WTC11 (cell line): ENCODE measurements at regions not wholly inside any gene's neighbourhood (a gene's known extent, or its start where the extent isn't known, plus 50 kb on each side); places are given as distances from the start of the nearest gene placed in this dataset.

Experiments
- CREB1 ChIP-seq: sonication (generic); formaldehyde crosslinking; IDR thresholded peaks from 2 replicates; pipeline ENCODE4 v1.8.0; 2023; ENCODE audit warnings: mild to moderate bottlenecking, missing genetic modification reagents
- FOXJ3 ChIP-seq: sonication (generic); formaldehyde crosslinking; IDR thresholded peaks from 2 replicates; pipeline ENCODE4 v1.9.0; 2021; ENCODE audit warnings: missing genetic modification reagents, mild to moderate bottlenecking, borderline replicate concordance
- NR1H2 ChIP-seq: sonication (generic); formaldehyde crosslinking; IDR thresholded peaks from 2 replicates; pipeline ENCODE4 v1.9.0; 2021; ENCODE audit warnings: mild to moderate bottlenecking, moderate library complexity, missing genetic modification reagents
- NR3C1 ChIP-seq: sonication (generic); formaldehyde crosslinking; conservative IDR thresholded peaks from 2 replicates; pipeline ENCODE4 v1.8.1; 2023; ENCODE audit warnings: low read depth, mild to moderate bottlenecking, missing genetic modification reagents
- RORB ChIP-seq: fragments of 250-450 bp; sonication (Bioruptor Pico); IDR thresholded peaks from 2 replicates; pipeline ENCODE4 v1.9.0; 2021; ENCODE audit warnings: mild to moderate bottlenecking
- SP1 ChIP-seq: sonication (generic); formaldehyde crosslinking; conservative IDR thresholded peaks from 2 replicates; pipeline ENCODE4 v1.8.1; 2022; ENCODE audit warnings: missing genetic modification reagents
- TF ChIP-seq, protein P1 (sequence below): fragments of 200-600 bp; IDR thresholded peaks from 2 replicates; pipeline ENCODE4 v1.8.0; 2022; ENCODE audit warnings: antibody characterized with exemption
- TF ChIP-seq, protein P2 (sequence below): sonication (generic); formaldehyde crosslinking; IDR thresholded peaks from 2 replicates; pipeline ENCODE4 v1.8.1; 2023; ENCODE audit warnings: mild to moderate bottlenecking, missing genetic modification reagents, moderate library complexity
- TF ChIP-seq, protein P3 (sequence below): sonication (generic); formaldehyde crosslinking; IDR thresholded peaks from 2 replicates; pipeline ENCODE4 v1.8.1; 2022; ENCODE audit warnings: low read depth, mild to moderate bottlenecking, moderate library complexity, missing genetic modification reagents, borderline replicate concordance

DNA sequence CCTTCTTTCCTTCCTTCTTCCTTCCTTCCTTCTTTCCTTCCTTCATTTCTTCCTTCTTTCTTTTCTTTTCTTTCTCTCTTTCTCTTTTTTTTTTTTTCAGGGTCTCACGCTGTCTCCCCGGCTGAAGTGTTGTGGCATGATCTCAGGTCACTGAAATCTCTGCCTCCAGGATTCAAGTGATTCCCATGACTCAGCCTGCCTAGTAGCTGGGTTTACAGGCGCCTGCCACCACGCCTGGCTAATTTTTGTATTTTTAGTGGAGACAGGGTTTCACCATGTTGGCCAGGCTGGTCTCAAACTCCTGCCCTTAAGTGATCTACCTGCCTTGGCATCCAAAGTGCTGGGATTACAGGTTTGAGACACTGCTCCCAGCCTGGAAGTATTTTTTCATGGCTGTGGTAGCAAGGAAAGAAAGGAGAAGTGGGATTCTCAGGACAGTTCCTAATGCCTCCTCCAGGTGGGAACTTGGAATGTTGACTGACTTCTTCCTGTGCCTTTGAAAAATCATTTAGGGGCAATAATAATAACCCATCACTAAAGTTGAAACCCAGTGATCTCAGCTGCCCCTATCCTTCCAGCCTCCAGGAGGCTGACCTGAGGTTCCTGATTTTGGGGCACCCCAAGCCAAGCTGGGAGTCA, 89.3 kb upstream of the CELF4 start:
- no peak for TF ChIP-seq RORB (CRISPR knock-in tag)
- TF ChIP-seq, protein P1, sequence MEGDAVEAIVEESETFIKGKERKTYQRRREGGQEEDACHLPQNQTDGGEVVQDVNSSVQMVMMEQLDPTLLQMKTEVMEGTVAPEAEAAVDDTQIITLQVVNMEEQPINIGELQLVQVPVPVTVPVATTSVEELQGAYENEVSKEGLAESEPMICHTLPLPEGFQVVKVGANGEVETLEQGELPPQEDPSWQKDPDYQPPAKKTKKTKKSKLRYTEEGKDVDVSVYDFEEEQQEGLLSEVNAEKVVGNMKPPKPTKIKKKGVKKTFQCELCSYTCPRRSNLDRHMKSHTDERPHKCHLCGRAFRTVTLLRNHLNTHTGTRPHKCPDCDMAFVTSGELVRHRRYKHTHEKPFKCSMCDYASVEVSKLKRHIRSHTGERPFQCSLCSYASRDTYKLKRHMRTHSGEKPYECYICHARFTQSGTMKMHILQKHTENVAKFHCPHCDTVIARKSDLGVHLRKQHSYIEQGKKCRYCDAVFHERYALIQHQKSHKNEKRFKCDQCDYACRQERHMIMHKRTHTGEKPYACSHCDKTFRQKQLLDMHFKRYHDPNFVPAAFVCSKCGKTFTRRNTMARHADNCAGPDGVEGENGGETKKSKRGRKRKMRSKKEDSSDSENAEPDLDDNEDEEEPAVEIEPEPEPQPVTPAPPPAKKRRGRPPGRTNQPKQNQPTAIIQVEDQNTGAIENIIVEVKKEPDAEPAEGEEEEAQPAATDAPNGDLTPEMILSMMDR, result no peak
- TF ChIP-seq, protein P2, sequence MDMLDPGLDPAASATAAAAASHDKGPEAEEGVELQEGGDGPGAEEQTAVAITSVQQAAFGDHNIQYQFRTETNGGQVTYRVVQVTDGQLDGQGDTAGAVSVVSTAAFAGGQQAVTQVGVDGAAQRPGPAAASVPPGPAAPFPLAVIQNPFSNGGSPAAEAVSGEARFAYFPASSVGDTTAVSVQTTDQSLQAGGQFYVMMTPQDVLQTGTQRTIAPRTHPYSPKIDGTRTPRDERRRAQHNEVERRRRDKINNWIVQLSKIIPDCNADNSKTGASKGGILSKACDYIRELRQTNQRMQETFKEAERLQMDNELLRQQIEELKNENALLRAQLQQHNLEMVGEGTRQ (CRISPR knock-in tag), result no peak
- TF ChIP-seq NR1H2 (CRISPR knock-in tag), result no peak
- TF ChIP-seq CREB1 (CRISPR knock-in tag), result no peak
- TF ChIP-seq, protein P3, sequence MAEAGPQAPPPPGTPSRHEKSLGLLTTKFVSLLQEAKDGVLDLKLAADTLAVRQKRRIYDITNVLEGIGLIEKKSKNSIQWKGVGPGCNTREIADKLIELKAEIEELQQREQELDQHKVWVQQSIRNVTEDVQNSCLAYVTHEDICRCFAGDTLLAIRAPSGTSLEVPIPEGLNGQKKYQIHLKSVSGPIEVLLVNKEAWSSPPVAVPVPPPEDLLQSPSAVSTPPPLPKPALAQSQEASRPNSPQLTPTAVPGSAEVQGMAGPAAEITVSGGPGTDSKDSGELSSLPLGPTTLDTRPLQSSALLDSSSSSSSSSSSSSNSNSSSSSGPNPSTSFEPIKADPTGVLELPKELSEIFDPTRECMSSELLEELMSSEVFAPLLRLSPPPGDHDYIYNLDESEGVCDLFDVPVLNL, result no peak
- TF ChIP-seq SP1 (CRISPR knock-in tag), result no peak
- TF ChIP-seq FOXJ3, result no peak
- TF ChIP-seq NR3C1, result no peak
